ENCODE measurements at regions not wholly inside any gene's neighbourhood (a gene's known extent, or its start where the extent isn't known, plus 50 kb on each side); places are given as distances from the start of the nearest gene placed in this dataset.

GRCh38 chr9:7967851-7968250 lies 168.3 kb upstream of the DMAC1 start:
- WGBS (ENCODE audit: extremely low coverage, insufficient read length, low lambda C conversion rate): no CpG with 5 or more reads among the region's 2 CpGs
- no peak overlapping the region for H4K5ac ChIP-seq (ENCODE audit: insufficient read length, low read depth, low read length)
- H3T11ph ChIP-seq (ENCODE audit: low read length): no peak overlapping the region
- H2AK5ac ChIP-seq (ENCODE audit: insufficient read length, low read length): no peak overlapping the region
- no peaks in the 10 kb centered on the region for H3K27me3 Mint-ChIP-seq (ENCODE audit: low read depth)
- H3K23me2 ChIP-seq (ENCODE audit: insufficient read length, low read depth, low read length, poor library complexity, severe bottlenecking): no peaks in the 10 kb centered on the region
- no peak overlapping the region for H3K9ac ChIP-seq (ENCODE audit: extremely low read depth, insufficient read length, low read length)
- H3K4ac ChIP-seq (ENCODE audit: low read depth, low read length): no peak overlapping the region
- H3K4me1 ChIP-seq (ENCODE audit: insufficient read depth, low read length): peaks cover 4% of the 10 kb centered on the region; the same call in 1 of the 2 replicates
- H2BK20ac ChIP-seq (ENCODE audit: low read depth, low read length, poor library complexity, severe bottlenecking): no peak overlapping the region
- no peak overlapping the region for H3K23ac ChIP-seq (ENCODE audit: insufficient read length, low read depth, low read length)
- peaks cover 15 to 17% of the 10 kb centered on the region in 2 experiments for H3K4me1 Mint-ChIP-seq
- H2BK120ac ChIP-seq (ENCODE audit: low read depth, low read length, poor library complexity, severe bottlenecking): no peak overlapping the region
- H3K9me3 ChIP-seq (ENCODE audit: control insufficient read depth, low read depth, low read length): no peaks in the 10 kb centered on the region
- no peak overlapping the region; a peak in 2 of 7 replicates for H3K27ac Mint-ChIP-seq
- TF ChIP-seq, protein P1, sequence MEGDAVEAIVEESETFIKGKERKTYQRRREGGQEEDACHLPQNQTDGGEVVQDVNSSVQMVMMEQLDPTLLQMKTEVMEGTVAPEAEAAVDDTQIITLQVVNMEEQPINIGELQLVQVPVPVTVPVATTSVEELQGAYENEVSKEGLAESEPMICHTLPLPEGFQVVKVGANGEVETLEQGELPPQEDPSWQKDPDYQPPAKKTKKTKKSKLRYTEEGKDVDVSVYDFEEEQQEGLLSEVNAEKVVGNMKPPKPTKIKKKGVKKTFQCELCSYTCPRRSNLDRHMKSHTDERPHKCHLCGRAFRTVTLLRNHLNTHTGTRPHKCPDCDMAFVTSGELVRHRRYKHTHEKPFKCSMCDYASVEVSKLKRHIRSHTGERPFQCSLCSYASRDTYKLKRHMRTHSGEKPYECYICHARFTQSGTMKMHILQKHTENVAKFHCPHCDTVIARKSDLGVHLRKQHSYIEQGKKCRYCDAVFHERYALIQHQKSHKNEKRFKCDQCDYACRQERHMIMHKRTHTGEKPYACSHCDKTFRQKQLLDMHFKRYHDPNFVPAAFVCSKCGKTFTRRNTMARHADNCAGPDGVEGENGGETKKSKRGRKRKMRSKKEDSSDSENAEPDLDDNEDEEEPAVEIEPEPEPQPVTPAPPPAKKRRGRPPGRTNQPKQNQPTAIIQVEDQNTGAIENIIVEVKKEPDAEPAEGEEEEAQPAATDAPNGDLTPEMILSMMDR (conservative IDR thresholded peaks at IDR 0.05): no peak
- no peak overlapping the region for H3K4me2 ChIP-seq (ENCODE audit: insufficient read depth, insufficient read length, low read length)
- no peaks in the 10 kb centered on the region for H3K9me3 Mint-ChIP-seq
- H2BK12ac ChIP-seq (ENCODE audit: insufficient read length, low read depth, low read length): no peak overlapping the region
- H3K18ac ChIP-seq (ENCODE audit: insufficient read length, low read depth, low read length): no peak overlapping the region
- H2BK5ac ChIP-seq (ENCODE audit: insufficient read length, low read length): no peak overlapping the region
- no peaks in the 10 kb centered on the region for H4K20me1 ChIP-seq (ENCODE audit: control insufficient read depth, insufficient read depth, insufficient read length)
- no peaks in the 10 kb centered on the region for H3K36me3 Mint-ChIP-seq (ENCODE audit: insufficient read depth in 1 of 3, low read depth in 3 of 3)
- DNase-seq: no peak
- H4K8ac ChIP-seq (replicated peaks; ENCODE audit: insufficient read length, low read depth, low read length): no peak overlapping the region
- no peaks in the 10 kb centered on the region for H3K79me1 ChIP-seq (ENCODE audit: insufficient read depth, low read depth, low read length, poor library complexity, severe bottlenecking)
- H2BK15ac ChIP-seq (ENCODE audit: low read depth, low read length): no peak overlapping the region
- no peak overlapping the region for H3K14ac ChIP-seq (ENCODE audit: insufficient read depth, low read length)
- no peak overlapping the region for H2AFZ ChIP-seq (ENCODE audit: low read length)
- H3K27ac ChIP-seq (ENCODE audit: insufficient read length, low read depth, low read length): no peak overlapping the region
- no peaks in the 10 kb centered on the region for H3K79me2 ChIP-seq (ENCODE audit: insufficient read depth, low read length)
- H3K4me3 Mint-ChIP-seq: no peak overlapping the region
- H4K91ac ChIP-seq (ENCODE audit: insufficient read length, low read depth, low read length): no peak overlapping the region
- H3K56ac ChIP-seq (ENCODE audit: insufficient read length, low read depth, low read length): no peak overlapping the region
- H3K27me3 ChIP-seq (ENCODE audit: insufficient read depth, low read length): no peaks in the 10 kb centered on the region

Data from H9 (cell line).